ENCODE measurements at regions not wholly inside any gene's neighbourhood (a gene's known extent, or its start where the extent isn't known, plus 50 kb on each side); places are given as distances from the start of the nearest gene placed in this dataset.

DNA sequence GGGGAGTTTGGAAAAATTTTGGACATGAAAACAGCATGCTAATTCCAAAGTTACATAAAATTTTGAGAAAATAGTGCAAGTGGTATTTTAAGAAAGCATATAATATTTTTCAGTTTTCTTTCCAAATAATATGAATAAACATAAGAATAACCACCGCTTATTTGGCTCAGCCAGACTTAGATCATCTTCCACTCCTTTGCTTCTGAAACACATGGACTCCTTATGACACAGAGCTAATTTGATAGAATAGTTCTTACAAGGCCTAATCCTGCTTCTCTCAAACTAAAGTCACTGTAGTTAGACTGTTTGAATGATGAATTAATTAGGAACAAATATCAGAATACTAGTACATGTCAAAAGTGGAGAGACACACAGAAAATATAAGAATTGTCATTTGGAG, 165.5 kb downstream of the POSTN start:
- TF ChIP-seq, protein P1, sequence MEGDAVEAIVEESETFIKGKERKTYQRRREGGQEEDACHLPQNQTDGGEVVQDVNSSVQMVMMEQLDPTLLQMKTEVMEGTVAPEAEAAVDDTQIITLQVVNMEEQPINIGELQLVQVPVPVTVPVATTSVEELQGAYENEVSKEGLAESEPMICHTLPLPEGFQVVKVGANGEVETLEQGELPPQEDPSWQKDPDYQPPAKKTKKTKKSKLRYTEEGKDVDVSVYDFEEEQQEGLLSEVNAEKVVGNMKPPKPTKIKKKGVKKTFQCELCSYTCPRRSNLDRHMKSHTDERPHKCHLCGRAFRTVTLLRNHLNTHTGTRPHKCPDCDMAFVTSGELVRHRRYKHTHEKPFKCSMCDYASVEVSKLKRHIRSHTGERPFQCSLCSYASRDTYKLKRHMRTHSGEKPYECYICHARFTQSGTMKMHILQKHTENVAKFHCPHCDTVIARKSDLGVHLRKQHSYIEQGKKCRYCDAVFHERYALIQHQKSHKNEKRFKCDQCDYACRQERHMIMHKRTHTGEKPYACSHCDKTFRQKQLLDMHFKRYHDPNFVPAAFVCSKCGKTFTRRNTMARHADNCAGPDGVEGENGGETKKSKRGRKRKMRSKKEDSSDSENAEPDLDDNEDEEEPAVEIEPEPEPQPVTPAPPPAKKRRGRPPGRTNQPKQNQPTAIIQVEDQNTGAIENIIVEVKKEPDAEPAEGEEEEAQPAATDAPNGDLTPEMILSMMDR (IDR thresholded peaks at IDR 0.05; ENCODE audit: low read length): no peak
- no peak for TF ChIP-seq EZH2 (optimal IDR thresholded peaks at IDR 0.05; ENCODE audit: low read depth, low read length)
